ENCODE measurements at regions not wholly inside any gene's neighbourhood (a gene's known extent, or its start where the extent isn't known, plus 50 kb on each side); places are given as distances from the start of the nearest gene placed in this dataset.

- no peak overlapping the region for H3K18ac ChIP-seq (ENCODE audit: insufficient read length, low read depth, low read length)
- H3K23ac ChIP-seq (ENCODE audit: insufficient read length, low read depth, low read length): no peak overlapping the region
- Mint-ChIP-seq H3K4me3 (no peak overlapping the region), H3K36me3 (ENCODE audit: insufficient read depth in 1 of 3, low read depth in 3 of 3) (peaks cover 0 to 7% (median 0%) of the 10 kb centered on the region in 3 experiments; a peak in 1 of 7 replicates), H3K27ac (no peak overlapping the region), H3K27me3 (ENCODE audit: low read depth) (no peaks in the 10 kb centered on the region), H3K4me1 (no peaks in the 10 kb centered on the region; a peak in 1 of 4 replicates), H3K9me3 (peaks cover 5% of the 10 kb centered on the region in 2 experiments; a peak in 4 of 5 replicates)
- H2BK15ac ChIP-seq (ENCODE audit: low read depth, low read length): no peak overlapping the region
- no peaks in the 10 kb centered on the region for H3K27me3 ChIP-seq (ENCODE audit: insufficient read depth, low read length)
- no peaks in the 10 kb centered on the region for H3K79me1 ChIP-seq (ENCODE audit: insufficient read depth, low read depth, low read length, poor library complexity, severe bottlenecking)
- TF ChIP-seq CTCF (conservative IDR thresholded peaks at IDR 0.05): no peak
- no peak overlapping the region for H2BK120ac ChIP-seq (ENCODE audit: low read depth, low read length, poor library complexity, severe bottlenecking)
- no peaks in the 10 kb centered on the region for H3K4me1 ChIP-seq (ENCODE audit: insufficient read depth, low read length)
- no peak overlapping the region for H3K9ac ChIP-seq (ENCODE audit: extremely low read depth, insufficient read length, low read length)
- no peak overlapping the region for H2BK5ac ChIP-seq (ENCODE audit: insufficient read length, low read length)
- H3K79me2 ChIP-seq (ENCODE audit: insufficient read depth, low read length): no peaks in the 10 kb centered on the region
- no peak overlapping the region for H3K56ac ChIP-seq (ENCODE audit: insufficient read length, low read depth, low read length)
- H3K14ac ChIP-seq (ENCODE audit: insufficient read depth, low read length): no peak overlapping the region
- no peaks in the 10 kb centered on the region for H3K9me3 ChIP-seq (ENCODE audit: control insufficient read depth, low read depth, low read length)
- no peak overlapping the region for H3K4ac ChIP-seq (ENCODE audit: low read depth, low read length)
- H2BK12ac ChIP-seq (ENCODE audit: insufficient read length, low read depth, low read length): no peak overlapping the region
- H3K27ac ChIP-seq (ENCODE audit: insufficient read length, low read depth, low read length): no peak overlapping the region
- no peak overlapping the region for H2BK20ac ChIP-seq (ENCODE audit: low read depth, low read length, poor library complexity, severe bottlenecking)
- no peak overlapping the region for H2AFZ ChIP-seq (ENCODE audit: low read length)
- WGBS (ENCODE audit: extremely low coverage, insufficient read length, low lambda C conversion rate): no CpG with 5 or more reads among the region's 4 CpGs
- no peak overlapping the region for H3K4me2 ChIP-seq (ENCODE audit: insufficient read depth, insufficient read length, low read length)
- no peaks in the 10 kb centered on the region for H4K20me1 ChIP-seq (ENCODE audit: control insufficient read depth, insufficient read depth, insufficient read length)
- no peak overlapping the region for H3T11ph ChIP-seq (ENCODE audit: low read length)
- no peak overlapping the region for H4K5ac ChIP-seq (ENCODE audit: insufficient read length, low read depth, low read length)
- no peaks in the 10 kb centered on the region for H3K23me2 ChIP-seq (ENCODE audit: insufficient read length, low read depth, low read length, poor library complexity, severe bottlenecking)
- no peak for DNase-seq
- H4K8ac ChIP-seq (replicated peaks; ENCODE audit: insufficient read length, low read depth, low read length): no peak overlapping the region
- H2AK5ac ChIP-seq (ENCODE audit: insufficient read length, low read length): no peak overlapping the region
- H4K91ac ChIP-seq (ENCODE audit: insufficient read length, low read depth, low read length): no peak overlapping the region
Observed at GRCh38 chr2:226464380-226464779, 335.2 kb downstream of the IRS1 start.

Measured in H9 (cell line).